Heart left ventricle (tissue), 16 donors: ENCODE measurements at regions not wholly inside any gene's neighbourhood (a gene's known extent, or its start where the extent isn't known, plus 50 kb on each side); places are given as distances from the start of the nearest gene placed in this dataset.
"Not testable (repeated sequence)": the region's sequence is repeated elsewhere in the genome, so short reads cannot be mapped to it uniquely, and the experiment has no call there.

Experiments used
- ATAC-seq, 4 donors: fragments of 200-7000 bp; cut with Tn5 transposase; one replicate each; pipeline ENCODE4 v1.9.1; 2020 to 2022; ENCODE audit warnings: moderate library complexity in 4 of 4, mild to moderate bottlenecking in 3 of 4, moderate number of reproducible peaks in 1 of 4
- DNase-seq, 5 donors: peaks; one replicate each; pipeline ENCODE4 v3.0.0-alpha.2; 2020
- H3K27ac ChIP-seq, 12 donors: fragments of 200-600 bp; sonication (generic) in 4 of 12; one replicate each; pipeline versions ENCODE4 v1.5.0 to v1.8.0; 2016 to 2022; ENCODE audit warnings: mild to moderate bottlenecking in 2 of 12
- H3K27me3 ChIP-seq, 9 donors: fragments of 200-600 bp; sonication (generic) in 2 of 9; one replicate each; pipeline versions ENCODE4 v1.5.1 to v1.8.0; 2016 to 2022; ENCODE audit warnings: mild to moderate bottlenecking in 3 of 9
- H3K36me3 ChIP-seq, 9 donors: fragments of 200-600 bp; sonication (generic) in 2 of 9; one replicate each; pipeline versions ENCODE4 v1.5.0 to v1.8.0; 2018 to 2022; ENCODE audit warnings: mild to moderate bottlenecking in 2 of 9
- H3K4me1 ChIP-seq, 12 donors: fragments of 200-600 bp; sonication (generic) in 4 of 12; one replicate each; pipeline versions ENCODE4 v1.5.0 to v1.8.0; 2016 to 2022; ENCODE audit warnings: mild to moderate bottlenecking in 3 of 12
- H3K4me3 ChIP-seq, 12 donors: fragments of 200-600 bp; sonication (generic) in 4 of 12; one replicate each; pipeline versions ENCODE4 v1.5.0 to v1.8.0; 2017 to 2022; ENCODE audit warnings: mild to moderate bottlenecking in 9 of 12, moderate library complexity in 4 of 12
- H3K9me3 ChIP-seq, 12 donors: fragments of 200-600 bp; sonication (generic) in 4 of 12; one replicate each; pipeline versions ENCODE4 v1.5.0 to v1.8.0; 2016 to 2022; ENCODE audit warnings: mild to moderate bottlenecking in 1 of 12
- CTCF ChIP-seq, 12 donors: fragments of 200-600 bp; sonication (generic) in 4 of 12; IDR thresholded peaks; one replicate each; pipeline versions ENCODE4 v1.5.0 to v1.8.0; 2018 to 2022; ENCODE audit warnings: antibody characterized with exemption in 12 of 12, mild to moderate bottlenecking in 5 of 12
- POLR2A ChIP-seq, 2 donors: fragments of 450-650 bp; IDR thresholded peaks; one replicate each; pipeline ENCODE4 v1.6.1; 2017; ENCODE audit warnings: antibody characterized with exemption in 2 of 2, mild to moderate bottlenecking in 2 of 2, moderate library complexity in 2 of 2
- WGBS, 4 donors: extraction: QIAGEN DNeasy Blood & Tissue Kit in 2 of 4; methylation state at CpG; one replicate each; pipeline versions ENCODE4 v1.1.5 to v1.1.7; 2013 to 2018; 5-methylcytosine and 5-hydroxymethylcytosine counted together
- intact Hi-C, 10 donors: fragments of 100-400 bp; cut with DNase I; formaldehyde crosslinking; loops; one replicate each; pipeline versions ENCODE4 v1.11.1 to v1.14.2; 2022
- donor health status: ischemic (EF 13 %, LVEDD 7.1; RV severe dilation, severe dysfunction).
- donor health status: healthy with polysubstance abuse.
- donor health status: DM: no; HTN: yes; CAD: no.
- donor health status: DM: no; HTN: no; CAD: no.
- donor health status: ischemic (EF 25% LVEDD 6.9; RV normal size, moderate dysfunction).
- donor health status: ischemic (EF 25% LVEDD 5.7; RV mildly dilated, moderate dysfunction).
- donor health status: healthy.
- donor health status: DM: yes; HTN: yes; CAD: no.
- donor health status: ischemic (EF 35%, LVEDD 5.7; RV mildly dilated, moderate dysfunction).
- donor health status: nonischemic (EF 11% LVEDD 7.7; RV severe dilation, severe dysfunction).
- donor health status: DM: yes; HTN: yes; CAD: no.
- donor health status: PGD.
- donor health status: ischemic (EF 29% LVEDD 5.4; RV normal size, mild dysfunction).
- donor health status: nonischemic (EF 23%, LVEDD 6.1; RV moderate dilation, normal function).

- intact Hi-C loops, result no loop called here
- Histone ChIP-seq H3K27me3 (no peaks in the 10 kb centered on the region), H3K36me3 (no peaks in the 10 kb centered on the region), H3K4me1 (no peaks in the 10 kb centered on the region), H3K27ac (no peak overlapping the region), H3K9me3 (peaks cover 0 to 7% (median 0%) of the 10 kb centered on the region in 12 donors), H3K4me3 (no peak overlapping the region)
- no peak for TF ChIP-seq CTCF (IDR thresholded peaks at IDR 0.05)
- TF ChIP-seq POLR2A (IDR thresholded peaks at IDR 0.05), result no peak
- DNase-seq (no peak), ATAC-seq (no peak)
- WGBS, 4 donors, result 8 to 16% (median 12%) methylated on average over 1 of the region's 1 CpG
These were observed 131.5 kb upstream of the TRPC6 start for GRCh38 chr11:101715281-101715680.

GRCh38 chr11:101707477-101707876 is 123.7 kb upstream of the TRPC6 start:
- H3K27me3 ChIP-seq, result no peaks in the 10 kb centered on the region
- no peak overlapping the region for H3K4me3 ChIP-seq
- H3K36me3 ChIP-seq, result no peaks in the 10 kb centered on the region
- no peak overlapping the region for H3K27ac ChIP-seq
- 14 to 51% (median 42%) methylated on average over 1 to 2 of the region's 2 CpGs for WGBS, 4 donors
- H3K4me1 ChIP-seq, result no peaks in the 10 kb centered on the region
- no peak for TF ChIP-seq POLR2A (IDR thresholded peaks at IDR 0.05)
- peaks cover 0 to 11% (median 0%) of the 10 kb centered on the region in 12 donors for H3K9me3 ChIP-seq
- intact Hi-C loops, result no loop called here
- no peak for DNase-seq
- no peak for ATAC-seq

GRCh38 chr11:101706541-101706940 is 122.7 kb upstream of the TRPC6 start:
- peaks cover 0 to 7% (median 0%) of the 10 kb centered on the region in 12 donors for H3K9me3 ChIP-seq
- no peaks in the 10 kb centered on the region for H3K4me1 ChIP-seq
- no peaks in the 10 kb centered on the region for H3K27me3 ChIP-seq
- H3K36me3 ChIP-seq, result no peaks in the 10 kb centered on the region
- no peak for DNase-seq
- H3K4me3 ChIP-seq, result no peak overlapping the region
- intact Hi-C loops, result no loop called here
- 71 to 86% (median 73%) methylated on average over 2 of the region's 2 CpGs for WGBS, 4 donors
- no peak for ATAC-seq
- H3K27ac ChIP-seq, result no peak overlapping the region
- no peak for TF ChIP-seq POLR2A (IDR thresholded peaks at IDR 0.05)
- TF ChIP-seq CTCF (IDR thresholded peaks at IDR 0.05), result no peak

- intact Hi-C loops, result no loop called here
- no peak for ATAC-seq
- H3K9me3 ChIP-seq, result peaks cover 0 to 4% (median 0%) of the 10 kb centered on the region in 12 donors
- no peak overlapping the region for H3K27ac ChIP-seq
- no peaks in the 10 kb centered on the region for H3K4me1 ChIP-seq
- no peaks in the 10 kb centered on the region for H3K27me3 ChIP-seq
- no peaks in the 10 kb centered on the region for H3K36me3 ChIP-seq
- DNase-seq, result no peak
- WGBS, 4 donors, result 56 to 70% (median 64%) methylated on average over 1 of the region's 1 CpG
- no peak for TF ChIP-seq POLR2A (IDR thresholded peaks at IDR 0.05)
- no peak for TF ChIP-seq CTCF (IDR thresholded peaks at IDR 0.05)
- no peak overlapping the region for H3K4me3 ChIP-seq
These were observed 122.2 kb upstream of the TRPC6 start for GRCh38 chr11:101705972-101706371.

- H3K4me3 ChIP-seq, H3K27ac ChIP-seq, DNase-seq, H3K4me1 ChIP-seq, H3K36me3 ChIP-seq, H3K27me3 ChIP-seq, ATAC-seq, intact Hi-C loops: not testable (repeated sequence)
- WGBS, 4 donors, result 69% methylated on average over 2 of the region's 3 CpGs; no CpG with 5 or more reads in 3 of the 4 donors
- H3K9me3 ChIP-seq, result peaks cover 0 to 15% (median 0%) of the 10 kb centered on the region in 12 donors
These were observed 111.1 kb upstream of the TRPC6 start for GRCh38 chr11:101694869-101695268.
